ENCODE measurements at regions not wholly inside any gene's neighbourhood (a gene's known extent, or its start where the extent isn't known, plus 50 kb on each side); places are given as distances from the start of the nearest gene placed in this dataset.

GRCh38 chrY:14411334-14411733 lies 113.0 kb upstream of the NLGN4Y start:
- no peak overlapping the region for H3K27ac ChIP-seq
- H3K9me3 ChIP-seq: no peaks in the 10 kb centered on the region
- no peaks in the 10 kb centered on the region for H3K36me3 ChIP-seq
- H3K27me3 ChIP-seq: no peaks in the 10 kb centered on the region
- DNase-seq (ENCODE audit: low spot score in 2 of 2): no peak
- TF ChIP-seq POLR2A (IDR thresholded peaks at IDR 0.05) (no peak), POLR2AphosphoS5 (IDR thresholded peaks at IDR 0.05) (no peak), CTCF (IDR thresholded peaks at IDR 0.05) (no peak)
- no peaks in the 10 kb centered on the region for H3K4me1 ChIP-seq
- H3K4me3 ChIP-seq: no peak overlapping the region
- intact Hi-C loops (cut with DNase I; ENCODE audit: low total_unique reads): no loop called here

GRCh38 chrY:14436546-14436945 lies 87.8 kb upstream of the NLGN4Y start:
- no peak for DNase-seq (ENCODE audit: low spot score in 2 of 2)
- TF ChIP-seq POLR2AphosphoS5 (IDR thresholded peaks at IDR 0.05): no peak
- Histone ChIP-seq H3K27ac (no peak overlapping the region), H3K4me1 (no peaks in the 10 kb centered on the region), H3K36me3 (no peaks in the 10 kb centered on the region), H3K27me3 (no peaks in the 10 kb centered on the region), H3K9me3 (no peaks in the 10 kb centered on the region), H3K4me3 (no peak overlapping the region)
- intact Hi-C loops (cut with DNase I; ENCODE audit: low total_unique reads): no loop called here

- TF ChIP-seq POLR2A (IDR thresholded peaks at IDR 0.05): no peak
- no peak for TF ChIP-seq POLR2AphosphoS5 (IDR thresholded peaks at IDR 0.05)
- no peak for TF ChIP-seq CTCF (IDR thresholded peaks at IDR 0.05)
- intact Hi-C loops (cut with DNase I; ENCODE audit: low total_unique reads): no loop called here
These were observed 86.7 kb upstream of the NLGN4Y start for GRCh38 chrY:14437626-14438025.

GRCh38 chrY:14438395-14438794 lies 85.9 kb upstream of the NLGN4Y start:
- Histone ChIP-seq H3K36me3 (no peaks in the 10 kb centered on the region), H3K9me3 (no peaks in the 10 kb centered on the region), H3K4me1 (no peaks in the 10 kb centered on the region), H3K4me3 (no peak overlapping the region), H3K27me3 (no peaks in the 10 kb centered on the region), H3K27ac (no peak overlapping the region)
- TF ChIP-seq POLR2AphosphoS5 (IDR thresholded peaks at IDR 0.05): no peak
- TF ChIP-seq POLR2A (IDR thresholded peaks at IDR 0.05): no peak
- TF ChIP-seq CTCF (IDR thresholded peaks at IDR 0.05): no peak
- intact Hi-C loops (cut with DNase I; ENCODE audit: low total_unique reads): no loop called here
- DNase-seq (ENCODE audit: low spot score in 2 of 2): no peak

More at GRCh38 chrY:14437626-14438025, 86.7 kb upstream of the NLGN4Y start:
- Histone ChIP-seq H3K4me1 (no peaks in the 10 kb centered on the region), H3K9me3 (no peaks in the 10 kb centered on the region), H3K27ac (no peak overlapping the region), H3K27me3 (no peaks in the 10 kb centered on the region), H3K4me3 (no peak overlapping the region), H3K36me3 (no peaks in the 10 kb centered on the region)
- no peak for DNase-seq (ENCODE audit: low spot score in 2 of 2)

GRCh38 chrY:14444550-14444949 lies 79.8 kb upstream of the NLGN4Y start:
- Histone ChIP-seq H3K36me3 (no peaks in the 10 kb centered on the region), H3K4me1 (no peaks in the 10 kb centered on the region), H3K4me3 (no peak overlapping the region), H3K27me3 (no peaks in the 10 kb centered on the region), H3K9me3 (no peaks in the 10 kb centered on the region), H3K27ac (no peak overlapping the region)
- TF ChIP-seq CTCF (IDR thresholded peaks at IDR 0.05) (no peak), POLR2AphosphoS5 (IDR thresholded peaks at IDR 0.05) (no peak), POLR2A (IDR thresholded peaks at IDR 0.05) (no peak)
- intact Hi-C loops (cut with DNase I; ENCODE audit: low total_unique reads): no loop called here
- DNase-seq (ENCODE audit: low spot score in 2 of 2): no peak

- H3K27me3 ChIP-seq: no peaks in the 10 kb centered on the region
- no peak overlapping the region for H3K4me3 ChIP-seq
- no peaks in the 10 kb centered on the region for H3K9me3 ChIP-seq
- intact Hi-C loops (cut with DNase I; ENCODE audit: low total_unique reads): no loop called here
- no peaks in the 10 kb centered on the region for H3K36me3 ChIP-seq
- no peaks in the 10 kb centered on the region for H3K4me1 ChIP-seq
- DNase-seq (ENCODE audit: low spot score in 2 of 2): no peak
- no peak overlapping the region for H3K27ac ChIP-seq
- TF ChIP-seq CTCF (IDR thresholded peaks at IDR 0.05) (no peak), POLR2AphosphoS5 (IDR thresholded peaks at IDR 0.05) (no peak), POLR2A (IDR thresholded peaks at IDR 0.05) (no peak)
These were observed 56.1 kb upstream of the NLGN4Y start for GRCh38 chrY:14468151-14468683.

Measured in breast epithelium (tissue), 4 donors.